Gastroesophageal sphincter (tissue), 4 donors: ENCODE measurements at regions not wholly inside any gene's neighbourhood (a gene's known extent, or its start where the extent isn't known, plus 50 kb on each side); places are given as distances from the start of the nearest gene placed in this dataset.

Experiments used
- ATAC-seq: fragments of 150-250 bp; one replicate; pipeline ENCODE4 v1.9.1; 2016; ENCODE audit warnings: mild to moderate bottlenecking, moderate library complexity
- H3K27ac ChIP-seq, 4 donors: fragments of 200-600 bp; sonication (generic) in 3 of 4; 1 replicate in 3 of 4; 2 replicates in 1 of 4; pipeline ENCODE4 v1.5.1; 2016 to 2019
- H3K27me3 ChIP-seq: fragments of 200-600 bp; sonication (generic); one replicate; pipeline ENCODE4 v1.5.1; 2019
- H3K36me3 ChIP-seq, 2 donors: fragments of 200-600 bp; sonication (generic); one replicate each; pipeline ENCODE4 v1.5.1; 2019; ENCODE audit warnings: control low read depth in 1 of 2
- H3K4me1 ChIP-seq, 3 donors: fragments of 200-600 bp; sonication (generic); 1 replicate in 2 of 3; 2 replicates in 1 of 3; pipeline ENCODE4 v1.5.1; 2016 to 2019; ENCODE audit warnings: control low read depth in 2 of 3
- H3K4me3 ChIP-seq, 2 donors: fragments of 200-600 bp; sonication (generic); one replicate each; pipeline ENCODE4 v1.5.1; 2019; ENCODE audit warnings: mild to moderate bottlenecking in 1 of 2, moderate library complexity in 1 of 2
- H3K9me3 ChIP-seq, 3 donors: fragments of 200-600 bp; sonication (generic); one replicate each; pipeline ENCODE4 v1.5.1; 2017 to 2019; ENCODE audit warnings: control low read depth in 2 of 3
- CTCF ChIP-seq, 4 experiments: fragments of 200-600 bp in 2 of 4; fragments of 450-650 bp in 2 of 4; sonication (generic) in 1 of 4; IDR thresholded peaks; one replicate each; pipeline ENCODE4 v1.5.1; 2017 to 2019; ENCODE audit warnings: antibody characterized with exemption in 4 of 4, mild to moderate bottlenecking in 2 of 4, moderate library complexity in 2 of 4
- EP300 ChIP-seq: sonication (generic); formaldehyde crosslinking; IDR thresholded peaks from one replicate; pipeline ENCODE4 v1.6.1; 2017; ENCODE audit warnings: antibody characterized with exemption, mild to moderate bottlenecking
- POLR2A ChIP-seq, 2 donors: fragments of 450-650 bp; IDR thresholded peaks; one replicate each; pipeline ENCODE4 v1.6.1; 2017; ENCODE audit warnings: antibody characterized with exemption in 2 of 2, mild to moderate bottlenecking in 2 of 2, moderate library complexity in 1 of 2
- POLR2AphosphoS5 ChIP-seq: sonication (generic); formaldehyde crosslinking; IDR thresholded peaks from one replicate; pipeline ENCODE4 v1.6.1; 2017; ENCODE audit warnings: antibody characterized with exemption
- WGBS, 2 donors: methylation state at CpG; one replicate each; pipeline ENCODE4 v1.1.5; 2018; ENCODE audit warnings: low coverage in 1 of 2; 5-methylcytosine and 5-hydroxymethylcytosine counted together

GRCh38 chr3:7913283-7913682, 588.3 kb upstream of the LMCD1 start:
- 50% methylated on average over 1 of the region's 1 CpG; no CpG with 5 or more reads in 1 of the 2 donors for WGBS, 2 donors
- Histone ChIP-seq H3K36me3 (no peaks in the 10 kb centered on the region), H3K4me1 (no peaks in the 10 kb centered on the region), H3K27me3 (no peaks in the 10 kb centered on the region), H3K27ac (no peak overlapping the region), H3K4me3 (no peak overlapping the region), H3K9me3 (no peaks in the 10 kb centered on the region)
- TF ChIP-seq EP300 (no peak), POLR2A (IDR thresholded peaks at IDR 0.05) (no peak)
- ATAC-seq, result no peak

GRCh38 chr3:7915356-7915755, 586.3 kb upstream of the LMCD1 start:
- H3K4me3 ChIP-seq, result no peak overlapping the region
- no peaks in the 10 kb centered on the region for H3K36me3 ChIP-seq
- TF ChIP-seq POLR2AphosphoS5, result no peak
- no peak for TF ChIP-seq POLR2A (IDR thresholded peaks at IDR 0.05)
- TF ChIP-seq EP300, result no peak
- TF ChIP-seq CTCF (IDR thresholded peaks at IDR 0.05), result no peak
- no peaks in the 10 kb centered on the region for H3K27me3 ChIP-seq
- no peaks in the 10 kb centered on the region for H3K9me3 ChIP-seq
- H3K4me1 ChIP-seq, result no peaks in the 10 kb centered on the region
- ATAC-seq, result no peak
- WGBS, 2 donors, result 65 to 69% methylated on average over 2 of the region's 4 CpGs
- no peak overlapping the region for H3K27ac ChIP-seq

- H3K4me1 ChIP-seq, result no peaks in the 10 kb centered on the region
- H3K27me3 ChIP-seq, result no peaks in the 10 kb centered on the region
- ATAC-seq, result no peak
- H3K4me3 ChIP-seq, result no peak overlapping the region
- TF ChIP-seq EP300 (no peak), POLR2A (IDR thresholded peaks at IDR 0.05) (no peak), CTCF (IDR thresholded peaks at IDR 0.05) (no peak), POLR2AphosphoS5 (no peak)
- no peaks in the 10 kb centered on the region for H3K9me3 ChIP-seq
- WGBS, 2 donors, result 76 to 84% methylated on average over 3 to 4 of the region's 4 CpGs
- no peaks in the 10 kb centered on the region for H3K36me3 ChIP-seq
- no peak overlapping the region for H3K27ac ChIP-seq
Observed at GRCh38 chr3:7917443-7918151, 584.0 kb upstream of the LMCD1 start.

- no peak for TF ChIP-seq POLR2A (IDR thresholded peaks at IDR 0.05)
- no peak for TF ChIP-seq CTCF (IDR thresholded peaks at IDR 0.05)
- TF ChIP-seq POLR2AphosphoS5, result no peak
- no peak for TF ChIP-seq EP300
- ATAC-seq, result no peak
- no peaks in the 10 kb centered on the region for H3K27me3 ChIP-seq
- no peaks in the 10 kb centered on the region for H3K9me3 ChIP-seq
- no peak overlapping the region for H3K4me3 ChIP-seq
- H3K4me1 ChIP-seq, result no peaks in the 10 kb centered on the region
- 29 to 76% methylated on average over 1 to 4 of the region's 6 CpGs for WGBS, 2 donors
- H3K36me3 ChIP-seq, result no peaks in the 10 kb centered on the region
- no peak overlapping the region for H3K27ac ChIP-seq
Observed at GRCh38 chr3:7920211-7920610, 581.4 kb upstream of the LMCD1 start.

- H3K27ac ChIP-seq, result no peak overlapping the region
- H3K27me3 ChIP-seq, result no peaks in the 10 kb centered on the region
- 57 to 61% methylated on average over 2 of the region's 2 CpGs for WGBS, 2 donors
- no peak overlapping the region for H3K4me3 ChIP-seq
- ATAC-seq, result no peak
- no peaks in the 10 kb centered on the region for H3K36me3 ChIP-seq
- TF ChIP-seq EP300, result no peak
- TF ChIP-seq POLR2AphosphoS5, result no peak
- no peak for TF ChIP-seq CTCF (IDR thresholded peaks at IDR 0.05)
- TF ChIP-seq POLR2A (IDR thresholded peaks at IDR 0.05), result no peak
- H3K9me3 ChIP-seq, result no peaks in the 10 kb centered on the region
- no peaks in the 10 kb centered on the region for H3K4me1 ChIP-seq
Observed at GRCh38 chr3:7924228-7924627, 577.4 kb upstream of the LMCD1 start.
